Fibroblast of upper back skin (primary cell): ENCODE measurements at regions not wholly inside any gene's neighbourhood (a gene's known extent, or its start where the extent isn't known, plus 50 kb on each side); places are given as distances from the start of the nearest gene placed in this dataset.
A peak's percentile ranks its signal among the peaks of the same experiment; 100 is the strongest.
"Not testable (repeated sequence)": the region's sequence is repeated elsewhere in the genome, so short reads cannot be mapped to it uniquely, and the experiment has no call there.

Source experiments
- DNase-seq: peaks from one replicate; pipeline ENCODE4 v3.0.0-alpha.2; 2013

DNA sequence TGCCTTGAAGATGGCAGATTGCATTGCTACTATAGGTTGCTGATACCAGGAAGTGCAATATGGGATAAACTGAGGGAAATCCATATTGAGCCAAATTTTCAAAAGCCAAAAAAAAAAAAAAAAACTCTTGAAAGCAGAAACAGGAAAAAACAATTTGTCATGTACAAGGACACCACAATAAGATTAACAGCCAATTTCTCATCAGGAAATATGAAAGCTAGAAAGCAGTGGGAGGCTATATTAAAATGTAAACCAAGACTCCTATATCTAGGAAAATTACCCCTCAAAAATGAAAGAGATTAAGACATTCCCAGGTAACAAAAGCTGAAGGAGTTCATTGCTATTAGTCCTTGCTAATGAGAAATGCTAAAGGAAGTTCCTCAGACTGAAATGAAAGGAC is 462.8 kb upstream of the DPH6 start:
- no peak for DNase-seq

DNA sequence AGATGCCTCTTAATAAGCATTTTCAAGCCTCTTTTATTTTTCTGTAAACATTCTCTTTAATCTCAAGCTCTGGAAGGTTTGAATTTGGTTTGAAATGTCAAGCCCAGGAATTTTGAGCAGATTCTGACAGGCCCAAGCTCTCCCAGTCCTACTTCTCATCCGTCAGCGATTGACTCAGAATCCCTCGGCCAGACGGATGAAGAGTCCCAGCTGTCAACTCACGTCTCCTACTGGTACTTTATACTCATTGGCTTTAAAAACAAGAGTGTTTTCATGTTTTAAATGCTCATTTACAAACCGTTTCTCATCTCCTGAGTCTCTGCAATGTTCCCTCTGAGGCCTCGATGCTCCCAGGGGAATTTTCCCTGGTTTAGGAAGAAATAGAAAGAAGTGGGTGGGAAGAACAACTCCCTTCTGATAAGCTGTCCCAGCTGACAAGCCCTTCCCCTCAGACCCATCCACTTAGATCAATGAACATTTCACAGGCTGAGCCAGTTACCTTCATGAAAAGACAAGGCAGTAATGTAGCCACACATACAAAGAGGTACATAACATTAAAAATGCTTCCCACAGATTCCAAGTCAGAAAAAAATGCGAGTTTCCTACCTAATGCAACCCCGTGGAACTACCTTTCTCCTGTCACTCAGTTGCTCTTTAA is 478.2 kb upstream of the DPH6 start:
- peak; percentile 38 for DNase-seq

DNA sequence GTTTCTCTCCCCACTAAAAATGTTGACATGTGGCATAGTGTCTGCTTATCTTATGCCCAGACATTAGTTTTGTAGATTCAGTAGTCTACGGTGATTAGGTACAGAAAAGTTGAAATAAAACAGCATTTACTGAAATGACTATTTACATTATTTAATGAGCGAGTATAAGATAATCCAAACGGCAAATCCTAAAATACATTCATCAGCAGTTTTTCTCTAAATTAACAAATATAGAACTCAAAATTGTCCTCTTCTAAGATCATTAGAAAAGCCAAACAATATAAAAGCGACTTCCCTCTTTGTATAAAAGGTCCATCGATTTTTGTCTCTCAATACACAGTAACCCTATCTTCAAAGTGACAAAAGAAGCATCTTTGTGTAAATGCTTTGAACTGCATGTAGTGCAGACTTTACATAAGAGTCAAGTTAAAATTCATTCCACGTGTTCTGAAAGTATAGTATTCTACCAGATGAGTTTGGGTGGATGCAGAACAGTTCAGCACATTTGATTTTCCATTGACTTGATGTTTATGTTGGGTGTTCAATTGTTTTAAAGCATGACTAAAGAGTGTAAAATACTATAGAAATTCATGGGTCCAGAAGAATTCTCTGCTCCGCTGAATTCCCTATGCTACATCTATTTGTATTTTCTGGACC is 480.8 kb upstream of the DPH6 start:
- no peak for DNase-seq

- peak; percentile 98 for DNase-seq
These were observed 483.7 kb upstream of the DPH6 start for GRCh38 chr15:36029606-36030210.

DNA sequence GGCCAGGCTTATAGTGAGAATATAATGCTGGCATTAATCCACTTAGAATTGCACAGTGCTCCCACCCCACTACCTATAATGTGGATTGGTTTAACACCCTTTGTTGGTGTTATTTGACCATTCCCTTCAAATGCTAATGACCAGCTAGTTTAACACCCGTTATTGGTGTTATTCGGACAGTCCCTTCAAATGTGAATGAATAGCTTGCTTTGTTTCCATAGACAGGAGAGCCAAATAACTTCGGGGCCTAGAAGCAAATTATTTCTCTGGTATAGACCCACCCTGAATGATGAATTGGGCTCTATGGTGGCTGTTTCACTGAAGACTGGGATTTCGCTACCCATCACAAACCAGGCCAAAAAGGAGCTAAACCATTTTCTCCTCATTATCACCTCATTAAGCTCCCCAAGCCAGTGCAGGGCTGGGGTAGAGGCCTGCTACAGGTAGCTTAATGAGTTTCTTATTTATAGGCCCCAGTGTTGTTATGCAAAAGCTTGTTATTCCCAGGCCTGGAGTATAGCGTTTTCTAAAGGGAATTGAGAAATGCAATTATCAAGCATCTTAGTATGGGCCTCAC is 494.1 kb upstream of the DPH6 start:
- no peak for DNase-seq

DNA sequence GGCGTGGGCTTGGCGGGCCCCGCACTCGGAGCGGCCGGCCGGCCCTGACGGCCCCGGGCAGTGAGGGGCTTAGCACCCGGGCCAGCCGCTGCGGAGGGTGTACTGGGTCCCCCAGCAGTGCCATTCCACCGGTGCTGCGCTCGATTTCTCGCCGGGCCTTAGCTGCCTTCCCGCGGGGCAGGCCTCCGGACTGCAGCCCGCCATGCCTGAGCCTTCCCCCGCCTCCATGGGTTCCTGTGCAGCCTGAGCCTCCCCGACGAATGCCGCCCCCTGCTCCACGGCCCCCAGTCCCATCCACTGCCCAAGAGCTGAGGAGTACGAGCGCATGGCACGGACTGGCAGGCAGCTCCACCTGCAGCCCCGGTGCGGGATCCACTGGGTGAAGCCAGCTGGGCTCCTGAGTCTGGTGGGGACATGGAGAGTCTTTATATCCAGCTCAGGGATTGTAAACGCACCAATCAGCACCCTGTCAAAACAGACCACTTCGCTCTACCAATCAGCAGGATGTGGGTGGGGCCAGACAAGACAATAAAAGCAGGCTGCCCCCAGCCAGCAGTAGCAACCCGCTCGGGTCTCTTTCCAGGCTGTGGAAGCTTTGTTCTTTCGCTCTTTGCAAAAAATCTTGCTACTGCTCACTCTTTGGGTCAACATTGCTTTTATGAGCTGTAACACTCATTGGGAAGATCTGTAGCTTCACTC is 501.2 kb upstream of the DPH6 start:
- DNase-seq, result not testable (repeated sequence)

GRCh38 chr15:36050899-36051298 is 504.9 kb upstream of the DPH6 start:
- no peak for DNase-seq

- peak; percentile 24 for DNase-seq
These were observed 506.7 kb upstream of the DPH6 start for GRCh38 chr15:36052641-36053040.

DNA sequence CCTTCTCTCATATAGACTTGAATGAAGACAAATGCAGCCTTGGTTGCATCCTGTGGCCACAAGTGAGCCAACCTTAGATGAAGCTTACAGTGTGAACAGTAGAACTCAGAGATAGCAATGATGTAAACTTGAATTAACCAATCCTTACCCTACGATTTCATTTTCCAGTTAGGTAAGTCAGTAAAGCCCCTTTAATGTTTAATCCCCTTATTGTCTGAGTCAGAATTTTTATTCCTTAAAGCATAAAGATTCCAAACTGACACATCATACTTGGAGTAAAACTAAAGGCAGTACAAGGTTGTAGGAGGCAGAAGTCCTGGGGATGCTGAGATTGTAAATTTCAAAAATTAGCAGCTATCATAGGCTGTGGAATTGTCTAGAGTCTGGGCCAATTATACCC is 507.8 kb upstream of the DPH6 start:
- DNase-seq, result peak; percentile 43

DNA sequence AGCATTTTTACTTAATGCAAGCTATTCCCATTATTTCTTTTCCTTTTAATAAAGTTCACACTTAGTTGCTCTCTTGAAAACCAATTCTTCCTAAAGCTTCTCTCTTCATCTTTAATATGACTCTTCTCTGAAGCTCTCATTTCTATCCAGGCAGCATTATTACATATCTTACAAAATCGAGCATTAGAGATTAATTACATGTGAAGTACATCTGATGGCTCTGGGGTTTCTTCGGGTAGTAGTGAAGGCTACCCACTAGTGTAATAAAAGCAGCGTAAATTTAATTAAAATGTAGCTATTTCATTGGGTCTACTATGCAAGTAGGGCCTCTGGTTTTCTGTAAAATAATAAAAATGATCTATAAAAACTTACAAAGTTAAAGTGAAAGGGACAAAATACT is 513.6 kb upstream of the DPH6 start:
- no peak for DNase-seq

GRCh38 chr15:36062357-36062756 is 516.4 kb upstream of the DPH6 start:
- no peak for DNase-seq

DNA sequence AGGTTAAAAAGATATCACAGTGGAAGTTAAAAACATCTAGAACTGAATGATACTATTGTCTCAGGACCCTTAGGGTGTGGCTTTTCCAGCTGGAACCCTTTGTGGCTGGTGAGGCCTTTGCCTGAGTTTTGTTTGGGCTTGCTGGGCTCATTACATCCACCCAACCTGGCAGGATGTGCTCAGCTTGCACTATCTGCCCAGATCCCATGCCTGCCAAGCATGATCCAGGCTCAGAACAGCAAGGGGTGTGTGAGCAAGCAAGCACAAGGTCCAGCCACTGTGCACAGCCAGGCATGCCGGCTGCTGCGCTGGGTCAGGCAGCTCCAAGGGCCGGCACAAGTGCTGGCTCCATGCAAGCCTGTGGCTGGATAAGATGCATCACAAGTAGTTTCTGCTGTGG is 512.7 kb upstream of the CDIN1 start:
- no peak for DNase-seq

DNA sequence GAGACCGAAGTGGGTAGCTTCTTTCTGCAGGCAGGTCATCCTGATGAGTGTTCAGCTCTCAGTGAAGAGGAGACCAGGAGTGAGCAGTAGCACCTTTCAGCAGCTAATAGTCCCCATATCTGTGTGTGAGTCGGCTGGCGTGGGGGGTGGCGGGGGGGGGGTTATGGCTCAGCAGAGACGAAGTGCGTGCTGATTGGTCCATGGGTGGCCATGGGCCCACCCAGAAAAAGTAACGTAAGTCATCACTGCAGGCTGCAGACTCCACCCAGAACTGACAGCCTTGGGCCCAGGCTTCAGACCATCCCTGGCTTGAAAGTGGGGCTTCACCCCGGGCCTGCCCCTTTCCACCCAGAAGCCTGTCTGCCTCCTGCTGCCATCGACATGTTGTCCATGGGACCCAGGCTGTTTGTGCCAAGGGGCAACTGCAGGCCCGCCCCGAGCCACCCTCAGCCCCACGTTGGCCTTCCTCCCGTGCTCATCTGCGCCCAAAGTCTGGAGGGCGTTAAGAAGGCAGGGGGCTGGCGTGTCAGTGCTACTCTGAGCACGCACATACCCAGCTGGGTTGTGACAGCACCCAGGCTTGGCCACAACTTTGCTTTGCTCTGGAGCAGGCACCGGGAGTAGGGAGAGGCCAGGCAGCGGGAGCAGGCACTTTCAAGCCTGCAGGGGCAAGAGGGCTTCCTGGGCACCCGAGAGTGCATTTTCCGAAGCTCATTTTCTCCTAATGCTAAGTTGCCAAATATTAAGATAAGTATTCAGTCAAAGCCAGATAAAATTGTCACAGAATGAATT is 511.7 kb upstream of the CDIN1 start:
- no peak for DNase-seq

DNA sequence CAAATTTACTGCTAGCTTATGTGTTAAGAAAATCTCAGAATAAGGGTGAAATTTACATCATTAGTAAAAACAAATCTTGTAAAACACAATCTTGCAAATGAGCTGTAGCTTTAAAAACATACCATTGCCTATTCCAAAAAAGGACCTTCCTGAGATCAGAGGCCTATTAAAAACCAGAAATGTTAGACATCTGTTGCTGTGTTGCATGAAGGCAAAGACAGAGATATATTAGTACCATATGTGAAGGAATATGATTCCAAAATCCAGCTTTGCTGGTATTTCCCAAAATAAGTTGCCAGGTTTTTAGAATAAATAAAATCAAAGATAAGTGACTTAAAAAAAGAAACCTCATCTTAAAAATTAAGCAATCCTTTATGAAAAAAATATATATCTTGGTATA is 504.1 kb upstream of the CDIN1 start:
- DNase-seq, result peak; percentile 59

GRCh38 chr15:36079021-36079420 is 500.4 kb upstream of the CDIN1 start:
- DNase-seq, result no peak

DNA sequence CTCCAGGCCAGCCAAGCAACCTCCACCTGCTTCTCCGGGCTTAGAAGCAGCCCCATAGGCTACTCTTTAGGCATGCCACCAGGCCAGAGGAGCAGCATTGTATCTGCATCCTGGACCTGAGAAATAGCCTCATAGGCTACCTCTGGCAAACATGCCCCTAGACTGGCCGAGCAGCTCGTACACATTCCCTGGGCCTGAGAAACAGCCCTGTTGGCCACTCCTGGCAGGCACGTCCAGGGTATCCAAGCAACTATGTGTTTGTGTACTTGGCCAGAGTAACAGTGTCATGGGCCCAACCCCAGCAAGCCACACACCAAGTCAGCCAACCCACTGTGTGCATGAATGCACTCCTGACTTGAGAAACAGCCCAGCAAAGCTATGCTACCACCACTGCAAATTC is 498.7 kb upstream of the CDIN1 start:
- no peak for DNase-seq

- peak; percentile 16 for DNase-seq
These were observed 489.0 kb upstream of the CDIN1 start for GRCh38 chr15:36090286-36090946.

DNA sequence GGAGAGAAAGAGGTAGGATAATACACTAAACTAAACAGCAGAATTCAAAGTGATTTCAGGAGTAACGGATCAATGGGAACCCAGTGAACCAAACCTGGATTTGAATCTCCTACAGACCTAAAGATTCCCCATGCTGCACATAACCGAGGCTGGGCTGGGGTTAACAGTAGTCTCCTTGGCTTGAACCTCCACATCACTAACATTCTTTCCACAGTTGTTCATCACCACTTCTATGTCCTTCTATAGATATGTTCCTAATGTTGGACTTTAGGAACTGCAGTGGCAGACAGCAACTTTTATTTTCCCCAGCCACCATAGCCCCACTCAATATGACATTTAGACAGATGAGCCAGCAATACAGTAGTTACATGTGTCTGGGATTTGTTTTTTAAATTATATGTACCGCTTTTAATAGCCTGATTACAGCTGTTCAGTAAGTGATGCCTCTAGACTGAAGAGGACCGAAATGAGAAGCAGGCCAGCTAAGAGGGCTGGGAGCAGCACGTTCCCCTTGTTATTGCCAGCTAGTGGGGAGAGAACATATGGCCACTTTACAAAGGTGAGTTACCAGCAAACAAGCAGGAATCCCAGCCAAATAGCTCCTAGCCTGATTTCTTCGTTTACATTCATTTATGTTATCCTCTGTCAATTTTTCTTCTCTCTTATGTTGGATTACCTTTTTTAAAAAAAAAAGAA is 472.6 kb upstream of the CDIN1 start:
- DNase-seq, result peak; percentile 68

GRCh38 chr15:36108541-36108940 is 470.9 kb upstream of the CDIN1 start:
- no peak for DNase-seq

DNA sequence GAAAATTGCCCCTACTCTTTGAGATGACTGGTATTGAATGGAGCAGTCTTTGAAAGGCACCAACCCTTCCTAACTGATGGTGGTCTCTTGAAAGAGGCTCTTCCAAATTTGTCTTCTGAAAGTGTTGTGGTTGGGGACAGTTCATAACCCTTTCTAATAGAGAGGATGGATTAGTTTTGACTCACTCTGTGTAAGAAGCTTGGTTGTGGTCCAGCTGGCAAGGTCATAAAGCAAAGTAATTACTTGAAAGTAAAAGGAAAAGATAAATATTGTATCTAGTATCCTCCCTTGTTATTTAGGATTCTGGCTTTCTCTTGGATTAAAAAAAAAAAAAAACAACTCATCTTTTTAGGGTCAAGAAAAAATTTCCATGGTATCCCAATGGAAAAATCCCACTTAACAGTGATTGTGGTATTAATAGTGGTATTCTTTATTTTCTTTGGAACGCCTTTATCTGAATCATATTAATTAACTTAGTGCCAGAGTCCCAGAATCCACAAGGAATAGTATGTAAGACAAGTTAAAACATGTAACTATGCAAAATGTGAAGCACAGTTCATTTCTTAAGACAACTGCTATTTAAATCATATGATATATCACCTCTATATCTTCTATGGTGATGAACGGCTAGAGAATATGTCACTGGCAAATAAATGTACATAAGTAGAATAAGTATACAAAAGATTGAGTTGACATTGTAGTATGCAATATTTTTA is 469.3 kb upstream of the CDIN1 start:
- DNase-seq, result peak; percentile 85

GRCh38 chr15:36110659-36110993 is 468.8 kb upstream of the CDIN1 start:
- DNase-seq, result no peak
